WTC11 (cell line): ENCODE measurements at regions not wholly inside any gene's neighbourhood (a gene's known extent, or its start where the extent isn't known, plus 50 kb on each side); places are given as distances from the start of the nearest gene placed in this dataset.

Experiments used
- ATAC-seq: fragments of 200-7000 bp; cut with Tn5 transposase; 2 replicates; pipeline ENCODE4 v1.10.0; 2021; ENCODE audit warnings: mild to moderate bottlenecking, moderate library complexity
- CTCF ChIA-PET: fragments of 300-600 bp; sonication (Branson Sonifier 250); formaldehyde crosslinking; loops from one replicate; lab custom pipeline; 2021; ENCODE audit warnings: antibody characterized with exemption; lab: Charles Lee
- POLR2A ChIA-PET: fragments of 350-600 bp; sonication (Branson Sonifier 250); formaldehyde crosslinking; loops from one replicate; lab custom pipeline; 2021; ENCODE audit warnings: antibody characterized with exemption; lab: Charles Lee
- DNase-seq: peaks from one replicate; pipeline ENCODE4 v3.0.0; 2021; ENCODE audit warnings: low spot score
- H3K27ac Mint-ChIP-seq: 2 replicates; pipeline ENCODE4 v1.8.0; 2021; ENCODE audit warnings: mixed read lengths
- H3K27me3 Mint-ChIP-seq: 2 replicates; pipeline ENCODE4 v1.8.0; 2021; ENCODE audit warnings: low read depth, mild to moderate bottlenecking, moderate library complexity, mixed read lengths
- H3K36me3 Mint-ChIP-seq: 2 replicates; pipeline ENCODE4 v1.8.0; 2021; ENCODE audit warnings: mixed read lengths
- H3K4me1 Mint-ChIP-seq: 2 replicates; pipeline ENCODE4 v1.8.0; 2022; ENCODE audit warnings: mixed read lengths
- H3K4me3 Mint-ChIP-seq: 2 replicates; pipeline ENCODE4 v1.8.0; 2021; ENCODE audit warnings: mild to moderate bottlenecking, moderate library complexity, mixed read lengths
- H3K9me3 Mint-ChIP-seq: 2 replicates; pipeline ENCODE4 v1.8.0; 2021; ENCODE audit warnings: mixed read lengths
- ESRRA ChIP-seq: sonication (generic); formaldehyde crosslinking; IDR thresholded peaks from 2 replicates; pipeline ENCODE4 v1.8.1; 2022; ENCODE audit warnings: mild to moderate bottlenecking, missing genetic modification reagents, borderline replicate concordance
- ETV6 ChIP-seq: sonication (generic); formaldehyde crosslinking; IDR thresholded peaks from 2 replicates; pipeline ENCODE4 v1.8.1; 2022; ENCODE audit warnings: mild to moderate bottlenecking, missing genetic modification reagents
- FOXK1 ChIP-seq: sonication (generic); formaldehyde crosslinking; IDR thresholded peaks from 2 replicates; pipeline ENCODE4 v1.8.0; 2022; ENCODE audit warnings: mild to moderate bottlenecking, moderate library complexity, missing genetic modification reagents
- FOXP1 ChIP-seq: sonication (generic); formaldehyde crosslinking; IDR thresholded peaks from 2 replicates; pipeline ENCODE4 v1.8.0; 2022; ENCODE audit warnings: missing genetic modification reagents, mild to moderate bottlenecking, moderate library complexity, borderline replicate concordance
- GABPB1 ChIP-seq: sonication (generic); formaldehyde crosslinking; IDR thresholded peaks from 2 replicates; pipeline ENCODE4 v1.8.1; 2023; ENCODE audit warnings: mild to moderate bottlenecking, missing genetic modification reagents
- MYBL2 ChIP-seq: sonication (generic); formaldehyde crosslinking; IDR thresholded peaks from 2 replicates; pipeline ENCODE4 v1.8.1; 2023; ENCODE audit warnings: mild to moderate bottlenecking, moderate library complexity, missing genetic modification reagents
- NFE2L1 ChIP-seq: sonication (generic); formaldehyde crosslinking; IDR thresholded peaks from 2 replicates; pipeline ENCODE4 v1.8.1; 2023; ENCODE audit warnings: missing genetic modification reagents
- OVOL2 ChIP-seq: fragments of 250-450 bp; sonication (Bioruptor Pico); IDR thresholded peaks from 2 replicates; pipeline ENCODE4 v1.9.0; 2021; ENCODE audit warnings: mild to moderate bottlenecking, borderline replicate concordance
- SMAD3 ChIP-seq: sonication (generic); formaldehyde crosslinking; IDR thresholded peaks from 2 replicates; pipeline ENCODE4 v1.8.0; 2022; ENCODE audit warnings: missing genetic modification reagents, mild to moderate bottlenecking, borderline replicate concordance
- SOX15 ChIP-seq: fragments of 250-450 bp; sonication (Bioruptor Pico); IDR thresholded peaks from 2 replicates; pipeline ENCODE4 v1.9.0; 2021; ENCODE audit warnings: mild to moderate bottlenecking
- TCF7 ChIP-seq: sonication (generic); formaldehyde crosslinking; IDR thresholded peaks from 2 replicates; pipeline ENCODE4 v1.8.0; 2022; ENCODE audit warnings: mild to moderate bottlenecking, low read depth, missing genetic modification reagents, moderate library complexity
- TEAD4 ChIP-seq: sonication (generic); formaldehyde crosslinking; IDR thresholded peaks from 2 replicates; pipeline ENCODE4 v1.8.0; 2022; ENCODE audit warnings: mild to moderate bottlenecking, missing genetic modification reagents
- ZBTB21 ChIP-seq: sonication (generic); formaldehyde crosslinking; IDR thresholded peaks from 2 replicates; pipeline ENCODE4 v1.8.1; 2023; ENCODE audit warnings: mild to moderate bottlenecking, missing genetic modification reagents, borderline replicate concordance
- ZNF138 ChIP-seq: sonication (generic); formaldehyde crosslinking; conservative IDR thresholded peaks from 2 replicates; pipeline ENCODE4 v1.8.1; 2022; ENCODE audit warnings: mild to moderate bottlenecking, moderate library complexity, missing genetic modification reagents
- ZNF263 ChIP-seq: sonication (generic); formaldehyde crosslinking; IDR thresholded peaks from 2 replicates; pipeline ENCODE4 v1.8.1; 2022; ENCODE audit warnings: low read depth, mild to moderate bottlenecking, moderate library complexity, missing genetic modification reagents
- ZNF671 ChIP-seq: fragments of 250-450 bp; sonication (Bioruptor Pico); IDR thresholded peaks from 2 replicates; pipeline ENCODE4 v1.8.0; 2021; ENCODE audit warnings: mild to moderate bottlenecking
- TF ChIP-seq, protein P1 (sequence below): fragments of 250-450 bp; sonication (Bioruptor Pico); IDR thresholded peaks from 2 replicates; pipeline ENCODE4 v1.9.0; 2021; ENCODE audit warnings: mild to moderate bottlenecking
- TF ChIP-seq, protein P2 (sequence below): sonication (generic); formaldehyde crosslinking; IDR thresholded peaks from 2 replicates; pipeline ENCODE4 v1.8.0; 2023; ENCODE audit warnings: mild to moderate bottlenecking, missing genetic modification reagents
- TF ChIP-seq, protein P3 (sequence below): sonication (generic); formaldehyde crosslinking; IDR thresholded peaks from 2 replicates; pipeline ENCODE4 v1.8.1; 2023; ENCODE audit warnings: mild to moderate bottlenecking, missing genetic modification reagents, moderate library complexity
- TF ChIP-seq, protein P4 (sequence below): sonication (generic); formaldehyde crosslinking; IDR thresholded peaks from 2 replicates; pipeline ENCODE4 v1.8.0; 2023; ENCODE audit warnings: missing genetic modification reagents
- TF ChIP-seq, protein P5 (sequence below): sonication (generic); formaldehyde crosslinking; IDR thresholded peaks from 2 replicates; pipeline ENCODE4 v1.8.1; 2023; ENCODE audit warnings: mild to moderate bottlenecking, missing genetic modification reagents
- TF ChIP-seq, protein P6 (sequence below): fragments of 250-450 bp; sonication (Bioruptor Pico); IDR thresholded peaks from 2 replicates; pipeline ENCODE4 v1.9.0; 2021; ENCODE audit warnings: mild to moderate bottlenecking, borderline replicate concordance
- TF ChIP-seq, protein P7 (sequence below): sonication (generic); formaldehyde crosslinking; IDR thresholded peaks from 2 replicates; pipeline ENCODE4 v1.8.1; 2022; ENCODE audit warnings: low read depth, mild to moderate bottlenecking, moderate library complexity, missing genetic modification reagents, borderline replicate concordance

DNA sequence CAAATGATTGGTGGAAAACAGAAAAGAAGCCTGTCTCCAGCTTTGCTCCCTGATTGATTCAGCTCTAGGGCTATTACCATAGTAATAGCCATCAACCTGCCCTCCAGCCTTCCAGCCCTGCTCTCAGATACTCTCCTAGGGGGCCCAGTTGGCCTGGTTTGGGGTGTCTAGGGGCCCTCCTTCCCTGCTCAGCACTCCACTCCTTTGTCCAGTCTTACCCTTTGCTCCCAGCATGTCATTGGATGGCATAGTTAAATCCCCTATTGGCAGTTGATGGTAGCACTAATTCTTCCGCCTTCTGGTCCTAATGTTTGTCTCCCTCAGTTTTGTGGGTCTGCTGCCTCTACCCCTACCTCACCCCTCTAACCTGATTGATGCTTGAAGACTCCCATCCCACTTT, 175.4 kb upstream of the PELI2 start:
- Mint-ChIP-seq H3K4me1 (peaks cover 12% of the 10 kb centered on the region), H3K9me3 (peaks cover 20% of the 10 kb centered on the region), H3K36me3 (peaks cover 16% of the 10 kb centered on the region), H3K27me3 (no peaks in the 10 kb centered on the region; the same call in 1 of the 2 replicates), H3K27ac (no peak overlapping the region), H3K4me3 (no peak overlapping the region)
- ChIA-PET CTCF (interaction anchor here (0.6 kb wide), 2 partner anchors 23 to 366 kb away, joined by 3 read pairs; no protein-coding TSS in a partner anchor), POLR2A (no interaction called here)
- TF ChIP-seq ZNF263 (CRISPR knock-in tag) (no peak), SMAD3 (CRISPR knock-in tag) (no peak), ZBTB21 (CRISPR knock-in tag) (no peak), TEAD4 (CRISPR knock-in tag) (no peak), GABPB1 (CRISPR knock-in tag) (no peak), TCF7 (no peak), NFE2L1 (no peak), MYBL2 (CRISPR knock-in tag) (no peak), FOXP1 (no peak), FOXK1 (CRISPR knock-in tag) (no peak), ZNF138 (CRISPR knock-in tag) (no peak), ESRRA (CRISPR knock-in tag) (no peak), OVOL2 (no peak)
- TF ChIP-seq, protein P1, sequence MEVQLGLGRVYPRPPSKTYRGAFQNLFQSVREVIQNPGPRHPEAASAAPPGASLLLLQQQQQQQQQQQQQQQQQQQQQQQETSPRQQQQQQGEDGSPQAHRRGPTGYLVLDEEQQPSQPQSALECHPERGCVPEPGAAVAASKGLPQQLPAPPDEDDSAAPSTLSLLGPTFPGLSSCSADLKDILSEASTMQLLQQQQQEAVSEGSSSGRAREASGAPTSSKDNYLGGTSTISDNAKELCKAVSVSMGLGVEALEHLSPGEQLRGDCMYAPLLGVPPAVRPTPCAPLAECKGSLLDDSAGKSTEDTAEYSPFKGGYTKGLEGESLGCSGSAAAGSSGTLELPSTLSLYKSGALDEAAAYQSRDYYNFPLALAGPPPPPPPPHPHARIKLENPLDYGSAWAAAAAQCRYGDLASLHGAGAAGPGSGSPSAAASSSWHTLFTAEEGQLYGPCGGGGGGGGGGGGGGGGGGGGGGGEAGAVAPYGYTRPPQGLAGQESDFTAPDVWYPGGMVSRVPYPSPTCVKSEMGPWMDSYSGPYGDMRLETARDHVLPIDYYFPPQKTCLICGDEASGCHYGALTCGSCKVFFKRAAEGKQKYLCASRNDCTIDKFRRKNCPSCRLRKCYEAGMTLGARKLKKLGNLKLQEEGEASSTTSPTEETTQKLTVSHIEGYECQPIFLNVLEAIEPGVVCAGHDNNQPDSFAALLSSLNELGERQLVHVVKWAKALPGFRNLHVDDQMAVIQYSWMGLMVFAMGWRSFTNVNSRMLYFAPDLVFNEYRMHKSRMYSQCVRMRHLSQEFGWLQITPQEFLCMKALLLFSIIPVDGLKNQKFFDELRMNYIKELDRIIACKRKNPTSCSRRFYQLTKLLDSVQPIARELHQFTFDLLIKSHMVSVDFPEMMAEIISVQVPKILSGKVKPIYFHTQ (CRISPR knock-in tag), result no peak
- TF ChIP-seq, protein P2, sequence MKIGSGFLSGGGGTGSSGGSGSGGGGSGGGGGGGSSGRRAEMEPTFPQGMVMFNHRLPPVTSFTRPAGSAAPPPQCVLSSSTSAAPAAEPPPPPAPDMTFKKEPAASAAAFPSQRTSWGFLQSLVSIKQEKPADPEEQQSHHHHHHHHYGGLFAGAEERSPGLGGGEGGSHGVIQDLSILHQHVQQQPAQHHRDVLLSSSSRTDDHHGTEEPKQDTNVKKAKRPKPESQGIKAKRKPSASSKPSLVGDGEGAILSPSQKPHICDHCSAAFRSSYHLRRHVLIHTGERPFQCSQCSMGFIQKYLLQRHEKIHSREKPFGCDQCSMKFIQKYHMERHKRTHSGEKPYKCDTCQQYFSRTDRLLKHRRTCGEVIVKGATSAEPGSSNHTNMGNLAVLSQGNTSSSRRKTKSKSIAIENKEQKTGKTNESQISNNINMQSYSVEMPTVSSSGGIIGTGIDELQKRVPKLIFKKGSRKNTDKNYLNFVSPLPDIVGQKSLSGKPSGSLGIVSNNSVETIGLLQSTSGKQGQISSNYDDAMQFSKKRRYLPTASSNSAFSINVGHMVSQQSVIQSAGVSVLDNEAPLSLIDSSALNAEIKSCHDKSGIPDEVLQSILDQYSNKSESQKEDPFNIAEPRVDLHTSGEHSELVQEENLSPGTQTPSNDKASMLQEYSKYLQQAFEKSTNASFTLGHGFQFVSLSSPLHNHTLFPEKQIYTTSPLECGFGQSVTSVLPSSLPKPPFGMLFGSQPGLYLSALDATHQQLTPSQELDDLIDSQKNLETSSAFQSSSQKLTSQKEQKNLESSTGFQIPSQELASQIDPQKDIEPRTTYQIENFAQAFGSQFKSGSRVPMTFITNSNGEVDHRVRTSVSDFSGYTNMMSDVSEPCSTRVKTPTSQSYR (CRISPR knock-in tag), result no peak
- TF ChIP-seq, protein P3, sequence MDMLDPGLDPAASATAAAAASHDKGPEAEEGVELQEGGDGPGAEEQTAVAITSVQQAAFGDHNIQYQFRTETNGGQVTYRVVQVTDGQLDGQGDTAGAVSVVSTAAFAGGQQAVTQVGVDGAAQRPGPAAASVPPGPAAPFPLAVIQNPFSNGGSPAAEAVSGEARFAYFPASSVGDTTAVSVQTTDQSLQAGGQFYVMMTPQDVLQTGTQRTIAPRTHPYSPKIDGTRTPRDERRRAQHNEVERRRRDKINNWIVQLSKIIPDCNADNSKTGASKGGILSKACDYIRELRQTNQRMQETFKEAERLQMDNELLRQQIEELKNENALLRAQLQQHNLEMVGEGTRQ (CRISPR knock-in tag), result no peak
- DNase-seq (no peak), ATAC-seq (peak; percentile 60)

DNA sequence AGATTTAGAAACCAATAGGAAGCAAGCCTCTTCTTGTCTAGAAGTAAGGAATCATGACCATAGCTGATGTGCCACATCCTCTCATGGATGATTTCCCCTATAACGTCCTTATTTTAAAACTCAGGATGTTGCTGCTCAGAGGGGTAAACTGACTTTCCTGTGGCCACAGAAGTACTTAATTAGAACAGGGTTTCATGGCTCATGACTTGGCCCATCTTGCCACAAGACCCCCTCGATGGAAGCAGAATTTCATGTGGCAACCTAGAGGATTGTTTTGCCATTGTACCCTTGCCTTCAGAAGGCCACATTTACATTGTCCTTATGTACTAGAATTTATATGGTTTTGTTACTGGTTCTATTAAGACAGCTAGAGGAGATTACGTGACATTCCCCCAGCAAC, 173.5 kb upstream of the PELI2 start:
- CTCF ChIA-PET, result no interaction called here
- H3K9me3 Mint-ChIP-seq, result peaks cover 12% of the 10 kb centered on the region
- DNase-seq (no peak), ATAC-seq (no peak)
- POLR2A ChIA-PET, result no interaction called here
- no peak overlapping the region for H3K4me3 Mint-ChIP-seq
- H3K27me3 Mint-ChIP-seq, result no peaks in the 10 kb centered on the region; the same call in 1 of the 2 replicates
- no peak overlapping the region for H3K27ac Mint-ChIP-seq
- peaks cover 6% of the 10 kb centered on the region; the same call in 1 of the 2 replicates for H3K36me3 Mint-ChIP-seq
- peaks cover 18% of the 10 kb centered on the region for H3K4me1 Mint-ChIP-seq
- TF ChIP-seq, protein P4, sequence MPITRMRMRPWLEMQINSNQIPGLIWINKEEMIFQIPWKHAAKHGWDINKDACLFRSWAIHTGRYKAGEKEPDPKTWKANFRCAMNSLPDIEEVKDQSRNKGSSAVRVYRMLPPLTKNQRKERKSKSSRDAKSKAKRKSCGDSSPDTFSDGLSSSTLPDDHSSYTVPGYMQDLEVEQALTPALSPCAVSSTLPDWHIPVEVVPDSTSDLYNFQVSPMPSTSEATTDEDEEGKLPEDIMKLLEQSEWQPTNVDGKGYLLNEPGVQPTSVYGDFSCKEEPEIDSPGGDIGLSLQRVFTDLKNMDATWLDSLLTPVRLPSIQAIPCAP, result no peak
- TF ChIP-seq, protein P5, sequence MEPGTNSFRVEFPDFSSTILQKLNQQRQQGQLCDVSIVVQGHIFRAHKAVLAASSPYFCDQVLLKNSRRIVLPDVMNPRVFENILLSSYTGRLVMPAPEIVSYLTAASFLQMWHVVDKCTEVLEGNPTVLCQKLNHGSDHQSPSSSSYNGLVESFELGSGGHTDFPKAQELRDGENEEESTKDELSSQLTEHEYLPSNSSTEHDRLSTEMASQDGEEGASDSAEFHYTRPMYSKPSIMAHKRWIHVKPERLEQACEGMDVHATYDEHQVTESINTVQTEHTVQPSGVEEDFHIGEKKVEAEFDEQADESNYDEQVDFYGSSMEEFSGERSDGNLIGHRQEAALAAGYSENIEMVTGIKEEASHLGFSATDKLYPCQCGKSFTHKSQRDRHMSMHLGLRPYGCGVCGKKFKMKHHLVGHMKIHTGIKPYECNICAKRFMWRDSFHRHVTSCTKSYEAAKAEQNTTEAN (CRISPR knock-in tag), result no peak
- TF ChIP-seq, protein P6, sequence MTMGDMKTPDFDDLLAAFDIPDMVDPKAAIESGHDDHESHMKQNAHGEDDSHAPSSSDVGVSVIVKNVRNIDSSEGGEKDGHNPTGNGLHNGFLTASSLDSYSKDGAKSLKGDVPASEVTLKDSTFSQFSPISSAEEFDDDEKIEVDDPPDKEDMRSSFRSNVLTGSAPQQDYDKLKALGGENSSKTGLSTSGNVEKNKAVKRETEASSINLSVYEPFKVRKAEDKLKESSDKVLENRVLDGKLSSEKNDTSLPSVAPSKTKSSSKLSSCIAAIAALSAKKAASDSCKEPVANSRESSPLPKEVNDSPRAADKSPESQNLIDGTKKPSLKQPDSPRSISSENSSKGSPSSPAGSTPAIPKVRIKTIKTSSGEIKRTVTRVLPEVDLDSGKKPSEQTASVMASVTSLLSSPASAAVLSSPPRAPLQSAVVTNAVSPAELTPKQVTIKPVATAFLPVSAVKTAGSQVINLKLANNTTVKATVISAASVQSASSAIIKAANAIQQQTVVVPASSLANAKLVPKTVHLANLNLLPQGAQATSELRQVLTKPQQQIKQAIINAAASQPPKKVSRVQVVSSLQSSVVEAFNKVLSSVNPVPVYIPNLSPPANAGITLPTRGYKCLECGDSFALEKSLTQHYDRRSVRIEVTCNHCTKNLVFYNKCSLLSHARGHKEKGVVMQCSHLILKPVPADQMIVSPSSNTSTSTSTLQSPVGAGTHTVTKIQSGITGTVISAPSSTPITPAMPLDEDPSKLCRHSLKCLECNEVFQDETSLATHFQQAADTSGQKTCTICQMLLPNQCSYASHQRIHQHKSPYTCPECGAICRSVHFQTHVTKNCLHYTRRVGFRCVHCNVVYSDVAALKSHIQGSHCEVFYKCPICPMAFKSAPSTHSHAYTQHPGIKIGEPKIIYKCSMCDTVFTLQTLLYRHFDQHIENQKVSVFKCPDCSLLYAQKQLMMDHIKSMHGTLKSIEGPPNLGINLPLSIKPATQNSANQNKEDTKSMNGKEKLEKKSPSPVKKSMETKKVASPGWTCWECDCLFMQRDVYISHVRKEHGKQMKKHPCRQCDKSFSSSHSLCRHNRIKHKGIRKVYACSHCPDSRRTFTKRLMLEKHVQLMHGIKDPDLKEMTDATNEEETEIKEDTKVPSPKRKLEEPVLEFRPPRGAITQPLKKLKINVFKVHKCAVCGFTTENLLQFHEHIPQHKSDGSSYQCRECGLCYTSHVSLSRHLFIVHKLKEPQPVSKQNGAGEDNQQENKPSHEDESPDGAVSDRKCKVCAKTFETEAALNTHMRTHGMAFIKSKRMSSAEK (CRISPR knock-in tag), result no peak
- TF ChIP-seq FOXP1 (no peak), ETV6 (CRISPR knock-in tag) (no peak), FOXK1 (CRISPR knock-in tag) (no peak), ZNF671 (CRISPR knock-in tag) (no peak), ZNF138 (CRISPR knock-in tag) (no peak), SOX15 (CRISPR knock-in tag) (no peak)
- TF ChIP-seq, protein P7, sequence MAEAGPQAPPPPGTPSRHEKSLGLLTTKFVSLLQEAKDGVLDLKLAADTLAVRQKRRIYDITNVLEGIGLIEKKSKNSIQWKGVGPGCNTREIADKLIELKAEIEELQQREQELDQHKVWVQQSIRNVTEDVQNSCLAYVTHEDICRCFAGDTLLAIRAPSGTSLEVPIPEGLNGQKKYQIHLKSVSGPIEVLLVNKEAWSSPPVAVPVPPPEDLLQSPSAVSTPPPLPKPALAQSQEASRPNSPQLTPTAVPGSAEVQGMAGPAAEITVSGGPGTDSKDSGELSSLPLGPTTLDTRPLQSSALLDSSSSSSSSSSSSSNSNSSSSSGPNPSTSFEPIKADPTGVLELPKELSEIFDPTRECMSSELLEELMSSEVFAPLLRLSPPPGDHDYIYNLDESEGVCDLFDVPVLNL (CRISPR knock-in tag), result no peak
